ENCODE measurements at regions not wholly inside any gene's neighbourhood (a gene's known extent, or its start where the extent isn't known, plus 50 kb on each side); places are given as distances from the start of the nearest gene placed in this dataset.
"Not testable (repeated sequence)": the region's sequence is repeated elsewhere in the genome, so short reads cannot be mapped to it uniquely, and the experiment has no call there.

- H3K4me2 ChIP-seq (ENCODE audit: low read length), result no peak overlapping the region
- ChIA-PET CTCF (no interaction called here), POLR2A (no interaction called here), RAD21 (ENCODE audit: low non-redundant PET in 1 of 2, low total read pairs in 2 of 2, uncharacterized antibody in 2 of 2, unreplicated experiment in 2 of 2) (no interaction called here)
- no peaks in the 10 kb centered on the region for H3K36me3 ChIP-seq (ENCODE audit: control insufficient read depth in 1 of 2, insufficient read depth in 2 of 2, low read length in 2 of 2)
- no peaks in the 10 kb centered on the region for H3K4me1 ChIP-seq (ENCODE audit: control insufficient read depth in 1 of 2, insufficient read depth in 2 of 2, low read length in 2 of 2)
- H3K9ac ChIP-seq (ENCODE audit: low read length), result no peak overlapping the region
- ATAC-seq (no peak), DNase-seq (ENCODE audit: low read depth, low spot score) (no peak)
- BruUV-seq (replicated peaks), result no TSS peak
- no peaks in the 10 kb centered on the region for H3K79me2 ChIP-seq (ENCODE audit: insufficient read depth, low read length)
- H4K20me1 ChIP-seq (ENCODE audit: insufficient read depth), result no peaks in the 10 kb centered on the region
- H3K9me2 ChIP-seq (ENCODE audit: insufficient read depth), result no peaks in the 10 kb centered on the region
- H3K9me3 ChIP-seq (ENCODE audit: control insufficient read depth in 1 of 2, insufficient read depth in 1 of 2, low read depth in 1 of 2, low read length in 2 of 2), result peaks cover 46 to 61% of the 10 kb centered on the region in 2 experiments; a peak in 3 of 4 replicates
- no peak overlapping the region for H2AFZ ChIP-seq (ENCODE audit: low read depth, low read length, poor library complexity, severe bottlenecking)
- TF ChIP-seq POLR2A (IDR thresholded peaks at IDR 0.05; ENCODE audit: borderline replicate concordance, extremely low read depth, insufficient read depth, insufficient read length) (no peak), SIN3A (IDR thresholded peaks at IDR 0.05; ENCODE audit: low read depth) (no peak), EGR1 (IDR thresholded peaks at IDR 0.05; ENCODE audit: low read depth) (no peak), RAD21 (IDR thresholded peaks at IDR 0.05; ENCODE audit: low read depth) (no peak), EZH2 (IDR thresholded peaks at IDR 0.05) (no peak), SRF (IDR thresholded peaks at IDR 0.05; ENCODE audit: low read depth) (no peak)
- TF ChIP-seq, protein P1, sequence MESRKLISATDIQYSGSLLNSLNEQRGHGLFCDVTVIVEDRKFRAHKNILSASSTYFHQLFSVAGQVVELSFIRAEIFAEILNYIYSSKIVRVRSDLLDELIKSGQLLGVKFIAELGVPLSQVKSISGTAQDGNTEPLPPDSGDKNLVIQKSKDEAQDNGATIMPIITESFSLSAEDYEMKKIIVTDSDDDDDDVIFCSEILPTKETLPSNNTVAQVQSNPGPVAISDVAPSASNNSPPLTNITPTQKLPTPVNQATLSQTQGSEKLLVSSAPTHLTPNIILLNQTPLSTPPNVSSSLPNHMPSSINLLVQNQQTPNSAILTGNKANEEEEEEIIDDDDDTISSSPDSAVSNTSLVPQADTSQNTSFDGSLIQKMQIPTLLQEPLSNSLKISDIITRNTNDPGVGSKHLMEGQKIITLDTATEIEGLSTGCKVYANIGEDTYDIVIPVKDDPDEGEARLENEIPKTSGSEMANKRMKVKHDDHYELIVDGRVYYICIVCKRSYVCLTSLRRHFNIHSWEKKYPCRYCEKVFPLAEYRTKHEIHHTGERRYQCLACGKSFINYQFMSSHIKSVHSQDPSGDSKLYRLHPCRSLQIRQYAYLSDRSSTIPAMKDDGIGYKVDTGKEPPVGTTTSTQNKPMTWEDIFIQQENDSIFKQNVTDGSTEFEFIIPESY (IDR thresholded peaks at IDR 0.05; ENCODE audit: extremely low read depth, insufficient replicate concordance, low read length), result no peak
- no peak overlapping the region for H3K4me3 ChIP-seq (replicated peaks in 1 of 2; ENCODE audit: low read depth in 1 of 2, low read length in 2 of 2)
- H3K27ac ChIP-seq (ENCODE audit: low read depth, low read length), result no peak overlapping the region
- no peaks in the 10 kb centered on the region for H3K27me3 ChIP-seq (ENCODE audit: insufficient read depth, low read length)
- intact Hi-C loops (cut with micrococcal nuclease), result no loop called here
These were observed 764.7 kb upstream of the TPTE start for GRCh38 chr21:9756677-9757076.

DNA sequence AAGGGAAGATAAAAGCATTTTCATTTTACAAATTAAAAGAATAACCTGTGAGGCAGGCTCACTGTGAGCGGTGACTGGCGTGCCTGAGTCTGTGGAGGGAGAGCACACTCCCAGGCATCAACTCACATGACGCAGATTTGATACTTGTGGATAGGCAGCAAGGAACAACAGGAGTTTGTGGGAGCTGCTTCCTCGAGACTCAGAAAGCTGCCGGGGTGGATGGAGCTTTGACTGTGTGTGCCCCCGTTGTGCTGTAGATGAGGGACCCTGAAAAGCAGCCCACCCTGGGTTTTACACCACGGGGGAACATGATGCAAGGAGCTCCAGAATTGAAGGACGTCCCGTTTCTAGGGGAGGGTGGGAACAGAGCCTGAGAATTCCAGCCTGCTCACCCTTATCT lies 764.3 kb upstream of the TPTE start:
- peaks cover 46 to 66% of the 10 kb centered on the region in 2 experiments for H3K9me3 ChIP-seq (ENCODE audit: control insufficient read depth in 1 of 2, insufficient read depth in 1 of 2, low read depth in 1 of 2, low read length in 2 of 2)
- ATAC-seq; H3K9me2 ChIP-seq (ENCODE audit: insufficient read depth); POLR2A ChIA-PET; H3K4me2 ChIP-seq (ENCODE audit: low read length); H3K4me1 ChIP-seq (ENCODE audit: control insufficient read depth in 1 of 2, insufficient read depth in 2 of 2, low read length in 2 of 2); DNase-seq (ENCODE audit: low read depth, low spot score); H3K27ac ChIP-seq (ENCODE audit: low read depth, low read length); BruUV-seq (replicated peaks); H2AFZ ChIP-seq (ENCODE audit: low read depth, low read length, poor library complexity, severe bottlenecking); H4K20me1 ChIP-seq (ENCODE audit: insufficient read depth); H3K9ac ChIP-seq (ENCODE audit: low read length); intact Hi-C loops (cut with micrococcal nuclease); H3K79me2 ChIP-seq (ENCODE audit: insufficient read depth, low read length); H3K27me3 ChIP-seq (ENCODE audit: insufficient read depth, low read length); RAD21 ChIA-PET (ENCODE audit: low non-redundant PET in 1 of 2, low total read pairs in 2 of 2, uncharacterized antibody in 2 of 2, unreplicated experiment in 2 of 2); CTCF ChIA-PET; H3K4me3 ChIP-seq (replicated peaks in 1 of 2; ENCODE audit: low read depth in 1 of 2, low read length in 2 of 2); H3K36me3 ChIP-seq (ENCODE audit: control insufficient read depth in 1 of 2, insufficient read depth in 2 of 2, low read length in 2 of 2): not testable (repeated sequence)

DNA sequence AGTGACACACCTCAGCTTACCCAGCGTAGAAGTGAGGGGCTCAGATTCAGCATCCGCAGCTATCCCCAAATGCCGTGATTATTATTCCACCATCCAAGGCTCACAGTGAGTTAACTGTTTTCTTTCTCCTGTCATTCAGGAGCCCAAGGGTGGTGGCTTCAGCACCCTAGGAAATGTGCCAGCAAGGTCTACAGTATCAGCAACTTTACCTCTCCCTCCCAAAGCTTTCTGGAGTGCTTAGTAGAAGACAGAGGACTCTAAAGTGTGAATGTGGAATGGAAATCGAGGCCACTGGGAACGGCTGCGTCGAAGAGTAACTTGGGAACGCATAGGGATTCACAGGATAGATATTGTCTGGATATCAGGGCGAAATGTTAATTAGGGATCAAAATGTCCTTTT lies 763.8 kb upstream of the TPTE start:
- CTCF ChIA-PET; H3K4me3 ChIP-seq (replicated peaks in 1 of 2; ENCODE audit: low read depth in 1 of 2, low read length in 2 of 2); H3K4me2 ChIP-seq (ENCODE audit: low read length); H2AFZ ChIP-seq (ENCODE audit: low read depth, low read length, poor library complexity, severe bottlenecking); H3K79me2 ChIP-seq (ENCODE audit: insufficient read depth, low read length); H3K27ac ChIP-seq (ENCODE audit: low read depth, low read length); H3K27me3 ChIP-seq (ENCODE audit: insufficient read depth, low read length); BruUV-seq (replicated peaks); RAD21 ChIA-PET (ENCODE audit: low non-redundant PET in 1 of 2, low total read pairs in 2 of 2, uncharacterized antibody in 2 of 2, unreplicated experiment in 2 of 2); H3K36me3 ChIP-seq (ENCODE audit: control insufficient read depth in 1 of 2, insufficient read depth in 2 of 2, low read length in 2 of 2); DNase-seq (ENCODE audit: low read depth, low spot score); ATAC-seq; H3K9me2 ChIP-seq (ENCODE audit: insufficient read depth); POLR2A ChIA-PET; intact Hi-C loops (cut with micrococcal nuclease); H4K20me1 ChIP-seq (ENCODE audit: insufficient read depth); H3K4me1 ChIP-seq (ENCODE audit: control insufficient read depth in 1 of 2, insufficient read depth in 2 of 2, low read length in 2 of 2); H3K9ac ChIP-seq (ENCODE audit: low read length): not testable (repeated sequence)
- H3K9me3 ChIP-seq (ENCODE audit: control insufficient read depth in 1 of 2, insufficient read depth in 1 of 2, low read depth in 1 of 2, low read length in 2 of 2), result peaks cover 47 to 70% of the 10 kb centered on the region in 2 experiments

Data from HCT116 (cell line).